Astrocyte of the cerebellum (primary cell): ENCODE measurements at regions not wholly inside any gene's neighbourhood (a gene's known extent, or its start where the extent isn't known, plus 50 kb on each side); places are given as distances from the start of the nearest gene placed in this dataset.

Experiments
- DNase-seq: peaks from one replicate; pipeline ENCODE4 v3.0.0-alpha.2; 2011; ENCODE audit warnings: low read depth
- H3K4me3 ChIP-seq: 2 replicates; pipeline ENCODE4 v1.5.1; 2011; ENCODE audit warnings: mild to moderate bottlenecking, low read depth, low read length, moderate library complexity
- in situ Hi-C: cut with HindIII; loops from 2 replicates; pipeline ENCODE4 v1.10.0; 2017; ENCODE audit warnings: low sequenced_read_pairs
- TF ChIP-seq, protein P1 (sequence below): IDR thresholded peaks from 2 replicates; pipeline ENCODE4 v1.5.1; 2012; ENCODE audit warnings: low read length, low read depth, moderate library complexity, mild to moderate bottlenecking; ENCODE audit errors: missing control alignments

- H3K4me3 ChIP-seq = no peak overlapping the region
- TF ChIP-seq, protein P1, sequence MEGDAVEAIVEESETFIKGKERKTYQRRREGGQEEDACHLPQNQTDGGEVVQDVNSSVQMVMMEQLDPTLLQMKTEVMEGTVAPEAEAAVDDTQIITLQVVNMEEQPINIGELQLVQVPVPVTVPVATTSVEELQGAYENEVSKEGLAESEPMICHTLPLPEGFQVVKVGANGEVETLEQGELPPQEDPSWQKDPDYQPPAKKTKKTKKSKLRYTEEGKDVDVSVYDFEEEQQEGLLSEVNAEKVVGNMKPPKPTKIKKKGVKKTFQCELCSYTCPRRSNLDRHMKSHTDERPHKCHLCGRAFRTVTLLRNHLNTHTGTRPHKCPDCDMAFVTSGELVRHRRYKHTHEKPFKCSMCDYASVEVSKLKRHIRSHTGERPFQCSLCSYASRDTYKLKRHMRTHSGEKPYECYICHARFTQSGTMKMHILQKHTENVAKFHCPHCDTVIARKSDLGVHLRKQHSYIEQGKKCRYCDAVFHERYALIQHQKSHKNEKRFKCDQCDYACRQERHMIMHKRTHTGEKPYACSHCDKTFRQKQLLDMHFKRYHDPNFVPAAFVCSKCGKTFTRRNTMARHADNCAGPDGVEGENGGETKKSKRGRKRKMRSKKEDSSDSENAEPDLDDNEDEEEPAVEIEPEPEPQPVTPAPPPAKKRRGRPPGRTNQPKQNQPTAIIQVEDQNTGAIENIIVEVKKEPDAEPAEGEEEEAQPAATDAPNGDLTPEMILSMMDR = no peak
- in situ Hi-C loops = loop anchor here (10.0 kb wide), 1 partner anchor 58 kb away; the partner anchor contains the start of gene SIAH1
- DNase-seq = no peak
Observed at GRCh38 chr16:48442379-48442778, 57.2 kb upstream of the SIAH1 start.

DNA sequence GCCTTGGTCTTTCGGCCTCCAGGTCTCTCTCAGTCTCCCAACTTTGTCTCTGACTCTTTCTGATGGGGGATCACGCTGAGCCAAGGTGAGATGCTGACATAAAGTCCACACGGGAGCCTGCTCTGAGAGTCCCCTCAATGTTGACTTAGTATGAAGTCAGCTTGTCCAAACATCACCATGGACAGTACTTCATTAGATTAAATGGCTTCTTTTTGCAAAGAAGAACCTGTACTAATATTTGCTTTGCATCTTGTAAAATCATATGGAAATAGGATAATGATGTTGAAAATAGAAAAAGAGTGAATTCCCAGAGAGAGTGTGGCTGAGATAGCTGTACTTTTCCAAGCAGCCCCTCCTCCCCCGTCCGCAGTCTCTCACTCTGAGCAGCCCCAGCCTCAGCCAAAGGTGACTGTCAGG is 56.7 kb upstream of the SIAH1 start:
- TF ChIP-seq, protein P1 = no peak
- in situ Hi-C loops = loop anchor here (10.0 kb wide), 1 partner anchor 57 kb away; the partner anchor contains the start of gene SIAH1
- DNase-seq = no peak
- H3K4me3 ChIP-seq = no peak overlapping the region

DNA sequence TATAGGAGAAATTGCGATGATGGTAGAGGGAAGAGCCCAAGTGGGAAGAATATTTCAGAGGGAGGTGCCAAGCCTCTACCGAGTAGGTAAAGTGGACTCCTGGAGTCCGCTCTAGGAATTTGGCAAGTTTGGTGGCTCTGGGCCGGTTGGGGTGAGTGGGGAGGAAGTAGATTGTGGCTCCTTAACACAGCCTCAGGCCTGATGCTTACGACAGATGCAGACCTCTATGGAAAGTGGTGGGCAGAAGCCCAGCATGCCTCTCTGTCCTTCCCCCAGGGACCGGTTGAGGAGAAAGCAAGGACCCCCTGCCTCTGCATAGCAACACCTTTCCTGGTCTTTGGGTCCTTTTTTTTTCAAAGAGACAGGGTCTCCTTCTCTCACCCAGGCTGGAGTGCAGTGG is 55.9 kb upstream of the SIAH1 start:
- H3K4me3 ChIP-seq = no peak overlapping the region
- TF ChIP-seq, protein P1 = no peak
- in situ Hi-C loops = loop anchor here (10.0 kb wide), 1 partner anchor 56 kb away; the partner anchor contains the start of gene SIAH1
- DNase-seq = no peak

GRCh38 chr16:48438414-48438813 is 53.2 kb upstream of the SIAH1 start:
- no peak for DNase-seq
- H3K4me3 ChIP-seq = no peak overlapping the region
- in situ Hi-C loops = no loop called here
- TF ChIP-seq, protein P1 = no peak

- in situ Hi-C loops = no loop called here
- H3K4me3 ChIP-seq = no peak overlapping the region
- TF ChIP-seq, protein P1 = no peak
- no peak for DNase-seq
Observed at GRCh38 chr16:48435906-48436305, 50.7 kb upstream of the SIAH1 start.

- in situ Hi-C loops = no loop called here
- H3K4me3 ChIP-seq = no peak overlapping the region
- TF ChIP-seq, protein P1 = no peak
- no peak for DNase-seq
Observed at GRCh38 chr16:48435318-48435680, 50.1 kb upstream of the SIAH1 start.
